ENCODE measurements at regions not wholly inside any gene's neighbourhood (a gene's known extent, or its start where the extent isn't known, plus 50 kb on each side); places are given as distances from the start of the nearest gene placed in this dataset.

DNA sequence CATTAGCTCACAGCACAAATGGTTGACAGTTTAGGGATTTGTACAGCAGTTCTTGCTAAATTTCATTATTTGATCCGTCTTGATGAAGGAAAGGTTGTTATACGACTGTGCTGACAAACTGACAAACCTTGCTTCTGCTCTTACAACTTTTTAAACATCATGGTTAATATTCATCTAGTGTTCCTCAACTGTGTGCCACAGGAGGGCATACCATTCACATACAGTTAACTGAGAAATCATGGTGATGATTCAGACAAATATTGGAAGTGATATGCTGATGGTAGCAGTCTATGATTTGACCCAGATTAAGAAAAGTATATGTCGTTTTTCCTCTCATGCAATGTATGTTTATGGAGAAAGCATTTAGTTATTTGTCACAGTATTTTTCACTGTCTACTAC lies 129.8 kb upstream of the FSIP2 start:
- DNase-seq (ENCODE audit: low read depth, low spot score), result peak; percentile 8
- TF ChIP-seq POLR2A (IDR thresholded peaks at IDR 0.05; ENCODE audit: borderline replicate concordance, extremely low read depth, insufficient read depth, insufficient read length), result no peak
- no peak for TF ChIP-seq ZNF274 (IDR thresholded peaks at IDR 0.05; ENCODE audit: low read depth, low read length)
- TF ChIP-seq FOSL1 (IDR thresholded peaks at IDR 0.05; ENCODE audit: low read depth), result no peak
- TF ChIP-seq TCF7L2 (IDR thresholded peaks at IDR 0.05; ENCODE audit: borderline replicate concordance, extremely low read depth, insufficient read depth, insufficient read length), result no peak
- TF ChIP-seq SIN3A (IDR thresholded peaks at IDR 0.05; ENCODE audit: low read depth), result no peak
- peak; percentile 69 for TF ChIP-seq RAD21 (IDR thresholded peaks at IDR 0.05; ENCODE audit: low read depth)
- TF ChIP-seq EZH2phosphoT487 (IDR thresholded peaks at IDR 0.05; ENCODE audit: borderline replicate concordance), result no peak
- peak; percentile 35 to 54 (median 38); a peak in 4 of 6 replicates for TF ChIP-seq CTCF (IDR thresholded peaks at IDR 0.05 in 2 of 3, conservative IDR thresholded peaks at IDR 0.05 in 1 of 3; ENCODE audit: borderline replicate concordance in 1 of 3, insufficient read depth in 1 of 3, low read depth in 2 of 3, low read length in 2 of 3)
- intact Hi-C loops (cut with micrococcal nuclease), result loop anchor here (1.0 to 10.0 kb wide), 2 partner anchors 648 to 846 kb away; no protein-coding TSS in a partner anchor

DNA sequence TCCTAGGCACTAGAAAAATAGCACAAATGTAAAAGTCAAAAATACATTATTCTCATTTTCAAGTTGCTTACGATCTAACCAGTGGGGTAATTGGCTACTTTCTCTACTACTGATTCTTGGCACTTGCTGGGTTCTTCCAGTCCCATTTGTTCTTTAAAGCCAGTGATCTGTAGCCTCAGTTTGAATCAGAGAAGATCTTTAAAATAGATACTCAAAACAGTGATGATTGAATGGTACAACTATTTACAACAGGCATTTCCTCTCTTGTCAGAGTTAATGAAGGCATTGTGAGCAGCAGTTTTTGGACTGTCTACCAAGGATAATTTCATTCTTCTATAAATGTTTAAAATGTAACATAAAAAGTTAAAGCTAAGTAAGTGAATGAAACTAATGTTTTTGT lies 128.3 kb upstream of the FSIP2 start:
- ATAC-seq, result no peak
- Histone ChIP-seq H3K4me2 (ENCODE audit: low read length) (no peak overlapping the region), H3K27ac (ENCODE audit: low read depth, low read length) (no peak overlapping the region), H2AFZ (ENCODE audit: low read depth, low read length, poor library complexity, severe bottlenecking) (no peak overlapping the region), H3K9me3 (ENCODE audit: control insufficient read depth in 1 of 2, insufficient read depth in 1 of 2, low read depth in 1 of 2, low read length in 2 of 2) (no peaks in the 10 kb centered on the region), H3K27me3 (ENCODE audit: insufficient read depth, low read length) (no peaks in the 10 kb centered on the region), H3K4me3 (replicated peaks in 1 of 2; ENCODE audit: low read depth in 1 of 2, low read length in 2 of 2) (no peak overlapping the region), H3K79me2 (ENCODE audit: insufficient read depth, low read length) (no peaks in the 10 kb centered on the region), H3K4me1 (ENCODE audit: control insufficient read depth in 1 of 2, insufficient read depth in 2 of 2, low read length in 2 of 2) (no peaks in the 10 kb centered on the region), H3K9me2 (ENCODE audit: insufficient read depth) (no peaks in the 10 kb centered on the region), H3K36me3 (ENCODE audit: control insufficient read depth in 1 of 2, insufficient read depth in 2 of 2, low read length in 2 of 2) (no peaks in the 10 kb centered on the region), H3K9ac (ENCODE audit: low read length) (no peak overlapping the region), H4K20me1 (ENCODE audit: insufficient read depth) (no peaks in the 10 kb centered on the region)
- ChIA-PET RAD21 (ENCODE audit: low non-redundant PET in 1 of 2, low total read pairs in 2 of 2, uncharacterized antibody in 2 of 2, unreplicated experiment in 2 of 2) (no interaction called here), CTCF (no interaction called here), POLR2A (no interaction called here)
- intact Hi-C loops (cut with micrococcal nuclease), result no loop called here
- TF ChIP-seq EZH2phosphoT487 (IDR thresholded peaks at IDR 0.05; ENCODE audit: borderline replicate concordance) (no peak), YY1 (IDR thresholded peaks at IDR 0.05; ENCODE audit: extremely low read depth, insufficient replicate concordance, low read depth, low read length) (no peak), FOSL1 (IDR thresholded peaks at IDR 0.05; ENCODE audit: low read depth) (no peak), SIN3A (IDR thresholded peaks at IDR 0.05; ENCODE audit: low read depth) (no peak), MAX (IDR thresholded peaks at IDR 0.05) (no peak), ZNF274 (IDR thresholded peaks at IDR 0.05; ENCODE audit: low read depth, low read length) (no peak), ELF1 (IDR thresholded peaks at IDR 0.05; ENCODE audit: borderline replicate concordance, low read depth) (no peak), EZH2 (IDR thresholded peaks at IDR 0.05) (no peak), SP1 (IDR thresholded peaks at IDR 0.05; ENCODE audit: low read depth) (no peak), EGR1 (IDR thresholded peaks at IDR 0.05; ENCODE audit: low read depth) (no peak), ZFX (IDR thresholded peaks at IDR 0.05) (no peak)
- DNase-seq (ENCODE audit: low read depth, low spot score), result no peak
- BruUV-seq (replicated peaks), result no TSS peak

More for the DNA sequence above, 129.8 kb upstream of the FSIP2 start:
- peak; percentile 44; the same call in 1 of the 2 replicates for ATAC-seq
- H3K4me1 ChIP-seq (ENCODE audit: control insufficient read depth in 1 of 2, insufficient read depth in 2 of 2, low read length in 2 of 2), result no peaks in the 10 kb centered on the region
- no peak overlapping the region for H3K9ac ChIP-seq (ENCODE audit: low read length)
- H3K4me3 ChIP-seq (replicated peaks in 1 of 2; ENCODE audit: low read depth in 1 of 2, low read length in 2 of 2), result no peak overlapping the region
- H3K9me3 ChIP-seq (ENCODE audit: control insufficient read depth in 1 of 2, insufficient read depth in 1 of 2, low read depth in 1 of 2, low read length in 2 of 2), result no peaks in the 10 kb centered on the region
- H3K9me2 ChIP-seq (ENCODE audit: insufficient read depth), result no peaks in the 10 kb centered on the region
- H3K36me3 ChIP-seq (ENCODE audit: control insufficient read depth in 1 of 2, insufficient read depth in 2 of 2, low read length in 2 of 2), result no peaks in the 10 kb centered on the region
- ChIA-PET POLR2A (no interaction called here), CTCF (interaction anchor here (0.6 kb wide), 1 partner anchor 852 kb away, joined by 3 read pairs; no protein-coding TSS in a partner anchor), RAD21 (ENCODE audit: low non-redundant PET in 1 of 2, low total read pairs in 2 of 2, uncharacterized antibody in 2 of 2, unreplicated experiment in 2 of 2) (no interaction called here)
- no peaks in the 10 kb centered on the region for H3K27me3 ChIP-seq (ENCODE audit: insufficient read depth, low read length)
- no peak overlapping the region for H3K4me2 ChIP-seq (ENCODE audit: low read length)
- no peaks in the 10 kb centered on the region for H3K79me2 ChIP-seq (ENCODE audit: insufficient read depth, low read length)
- peak overlapping the region; percentile 54 for H2AFZ ChIP-seq (ENCODE audit: low read depth, low read length, poor library complexity, severe bottlenecking)
- no peaks in the 10 kb centered on the region for H4K20me1 ChIP-seq (ENCODE audit: insufficient read depth)
- H3K27ac ChIP-seq (ENCODE audit: low read depth, low read length), result no peak overlapping the region
- no TSS peak for BruUV-seq (replicated peaks)

All from HCT116 (cell line).